ENCODE measurements at regions not wholly inside any gene's neighbourhood (a gene's known extent, or its start where the extent isn't known, plus 50 kb on each side); places are given as distances from the start of the nearest gene placed in this dataset.

GRCh38 chr1:96361961-96362360, 359.6 kb upstream of the PTBP2 start:
- DNase-seq (ENCODE audit: low read depth) = no peak

DNA sequence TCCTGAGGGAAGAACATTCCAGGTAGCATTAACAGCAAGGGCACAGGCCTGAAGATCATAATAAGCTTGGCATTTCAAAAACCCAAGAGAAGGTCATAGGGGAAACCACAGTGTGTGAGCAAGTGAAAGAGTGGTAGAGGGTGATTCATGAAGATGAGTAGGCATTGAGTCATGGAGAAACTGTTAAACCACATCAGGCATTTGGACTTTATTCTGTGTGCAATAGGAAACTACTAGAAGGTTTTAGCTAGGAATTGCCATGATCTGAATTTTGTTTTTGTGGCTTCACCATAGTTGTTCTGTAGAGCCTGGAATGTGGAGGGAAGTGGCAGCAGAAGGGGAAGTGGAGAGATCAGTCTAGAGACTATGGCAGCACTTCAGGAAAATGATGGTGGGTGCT, 359.0 kb upstream of the PTBP2 start:
- peak; percentile 99 for DNase-seq (ENCODE audit: low read depth)

GRCh38 chr1:96363826-96364225, 357.8 kb upstream of the PTBP2 start:
- DNase-seq (ENCODE audit: low read depth) = peak; percentile 20

- DNase-seq (ENCODE audit: low read depth) = peak; percentile 69
Observed at GRCh38 chr1:96364576-96364975, 357.0 kb upstream of the PTBP2 start.

DNA sequence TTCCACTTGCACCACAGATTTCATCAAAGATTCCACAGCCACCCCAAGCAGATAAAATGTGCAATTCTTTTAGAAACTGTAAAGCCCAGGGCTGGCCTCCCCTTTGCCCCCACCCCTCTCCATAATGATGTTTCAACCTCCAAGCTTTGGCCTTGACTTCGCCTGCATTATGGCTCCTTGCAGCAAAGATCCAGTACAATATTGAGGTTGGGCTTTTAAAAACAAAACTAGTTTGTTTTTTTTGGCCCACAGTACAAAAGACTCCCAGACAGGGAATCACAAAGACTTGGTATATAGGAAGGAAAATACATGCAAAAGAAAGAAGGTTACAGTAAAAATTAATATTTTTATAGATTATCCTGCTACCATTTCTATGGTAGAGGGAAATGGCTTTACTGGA, 356.5 kb upstream of the PTBP2 start:
- DNase-seq (ENCODE audit: low read depth) = peak; percentile 32

DNA sequence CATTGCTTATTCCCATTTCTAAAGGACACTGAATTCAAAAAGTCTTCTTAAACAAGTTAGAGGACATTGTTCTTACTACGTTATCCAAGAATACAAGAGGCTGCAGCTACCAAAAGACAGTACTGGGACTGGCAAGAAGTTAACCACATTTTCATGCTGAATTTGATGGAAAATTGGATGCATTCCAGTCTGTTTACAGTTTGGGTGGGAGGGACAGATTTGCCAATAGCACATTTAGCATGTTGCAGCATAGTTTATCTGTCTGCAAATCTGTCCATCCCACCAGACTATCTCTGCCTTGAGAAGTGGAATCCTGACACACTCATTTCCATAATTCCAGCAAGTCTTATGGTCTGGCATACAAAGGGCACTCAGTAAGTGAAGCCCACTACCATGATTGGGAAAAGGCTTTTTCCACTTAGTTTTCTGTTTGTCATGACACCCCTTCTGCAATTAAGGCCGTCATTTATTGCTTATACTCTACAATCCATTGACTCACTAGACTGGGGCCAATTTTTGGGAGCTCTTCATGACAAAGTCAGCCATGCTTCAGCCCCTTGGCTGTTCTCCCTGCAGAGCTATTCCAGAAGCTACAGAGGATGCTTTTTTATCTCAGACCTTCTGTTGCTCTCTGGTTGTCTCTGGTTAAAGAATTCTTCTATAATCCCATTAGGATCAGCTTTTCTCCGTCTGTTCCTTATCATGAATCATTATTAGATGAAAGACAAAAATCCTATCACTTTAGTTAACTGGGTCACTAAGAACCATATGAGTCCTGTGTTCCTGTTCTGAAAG, 355.8 kb upstream of the PTBP2 start:
- peak; percentile 66 for DNase-seq (ENCODE audit: low read depth)

DNA sequence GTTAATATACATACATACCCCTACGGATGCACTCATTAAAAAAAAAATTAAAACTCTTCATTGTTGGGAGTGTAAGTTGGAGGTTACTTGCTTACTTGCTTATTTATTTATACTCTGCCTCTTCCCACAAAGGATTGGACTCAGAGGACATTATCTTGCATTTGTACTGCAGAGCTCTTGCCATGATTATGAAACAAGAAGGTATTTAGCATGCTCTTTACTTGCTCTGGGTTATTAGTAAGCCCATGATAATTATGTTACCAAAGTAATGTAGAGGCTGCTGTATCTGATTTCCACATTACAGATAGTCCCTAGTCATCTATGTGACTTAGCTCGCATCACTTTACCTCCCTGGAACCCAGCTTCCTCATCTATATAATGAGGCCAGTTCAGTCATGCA, 355.1 kb upstream of the PTBP2 start:
- peak; percentile 40 for DNase-seq (ENCODE audit: low read depth)

DNA sequence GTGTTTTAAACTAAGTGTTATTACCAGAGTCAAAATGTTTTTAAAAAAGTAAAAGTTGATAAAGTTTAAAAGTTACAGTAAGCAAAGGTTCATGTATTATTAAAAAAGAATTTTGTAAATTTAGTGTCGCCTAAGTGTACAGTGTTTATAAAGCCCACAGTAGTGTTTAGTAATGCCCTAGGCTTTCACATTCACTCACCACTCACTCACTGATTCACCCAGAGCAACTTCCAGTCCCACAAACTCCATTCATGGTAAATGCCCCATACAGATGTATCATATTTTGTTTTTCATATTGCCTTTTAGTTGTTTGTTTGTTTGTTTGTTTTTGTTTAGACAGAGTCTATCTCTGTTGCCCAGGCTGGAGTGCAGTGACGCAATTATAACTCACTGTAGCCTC, 353.8 kb upstream of the PTBP2 start:
- peak; percentile 34 for DNase-seq (ENCODE audit: low read depth)

GRCh38 chr1:96370757-96371156, 350.8 kb upstream of the PTBP2 start:
- peak; percentile 91 for DNase-seq (ENCODE audit: low read depth)

DNA sequence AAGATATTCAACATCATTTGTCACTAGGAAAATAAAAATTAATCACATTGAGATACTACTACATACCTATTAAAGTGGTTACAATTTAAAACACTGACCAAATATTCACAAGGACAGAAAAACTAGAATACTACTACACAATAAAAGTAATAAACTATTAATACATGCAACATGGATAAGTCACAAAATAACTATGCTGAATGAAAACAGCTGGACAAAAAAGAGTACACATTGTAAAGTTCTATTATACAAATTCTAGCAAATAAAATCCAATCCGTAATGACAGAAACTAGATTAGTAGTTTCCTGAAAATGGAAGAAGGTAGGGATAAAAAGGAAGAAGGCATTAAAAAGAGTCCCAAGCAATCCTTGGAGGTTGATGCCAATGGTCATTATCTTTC, 348.7 kb upstream of the PTBP2 start:
- no peak for DNase-seq (ENCODE audit: low read depth)

GRCh38 chr1:96374076-96374762, 347.4 kb upstream of the PTBP2 start:
- peak; percentile 38 for DNase-seq (ENCODE audit: low read depth)

DNA sequence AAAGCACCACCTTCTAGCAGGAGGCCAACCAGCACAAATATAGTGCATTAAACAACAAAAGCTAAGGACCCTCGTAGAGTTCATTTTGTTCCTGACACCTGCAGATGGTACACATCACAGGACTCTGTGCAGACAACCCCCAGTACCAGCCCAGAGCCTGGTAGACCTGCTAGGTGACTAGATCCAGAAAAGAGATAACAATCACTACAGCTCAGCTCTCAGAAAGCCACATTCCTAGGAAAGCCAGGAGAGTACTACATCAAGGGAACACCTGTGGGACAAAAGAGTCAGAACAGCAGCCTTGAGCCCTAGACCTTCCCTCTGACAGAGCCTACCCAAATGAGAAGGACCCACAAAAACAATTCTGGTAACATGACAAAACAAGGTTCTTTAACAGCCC, 344.7 kb upstream of the PTBP2 start:
- DNase-seq (ENCODE audit: low read depth) = no peak

- DNase-seq (ENCODE audit: low read depth) = no peak
Observed at GRCh38 chr1:96384611-96385010, 337.0 kb upstream of the PTBP2 start.

DNA sequence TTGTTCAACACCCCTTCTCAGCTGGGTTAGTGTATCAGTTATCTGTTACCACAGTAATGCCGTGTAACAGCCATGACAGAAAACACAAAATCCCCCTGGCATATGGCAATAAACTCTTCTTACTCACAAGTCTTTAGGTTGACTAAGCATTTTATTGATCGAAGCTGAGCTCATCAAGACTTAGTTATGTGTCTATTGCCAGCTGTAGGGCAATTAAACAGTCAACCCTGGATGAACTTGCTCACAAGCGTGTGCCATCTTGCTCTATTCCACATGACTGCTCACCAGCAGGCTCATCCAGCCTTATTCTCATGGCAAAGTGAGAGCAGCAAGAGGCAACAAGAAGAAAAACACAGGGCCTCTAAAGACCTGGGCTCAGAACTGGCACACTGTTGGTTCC, 333.8 kb upstream of the PTBP2 start:
- no peak for DNase-seq (ENCODE audit: low read depth)

- DNase-seq (ENCODE audit: low read depth) = peak; percentile 84
Observed at GRCh38 chr1:96388421-96389310, 332.9 kb upstream of the PTBP2 start.

GRCh38 chr1:96400089-96400488, 321.5 kb upstream of the PTBP2 start:
- DNase-seq (ENCODE audit: low read depth) = no peak

- no peak for DNase-seq (ENCODE audit: low read depth)
Observed at GRCh38 chr1:96409087-96409486, 312.5 kb upstream of the PTBP2 start.

GRCh38 chr1:96409689-96410088, 311.9 kb upstream of the PTBP2 start:
- no peak for DNase-seq (ENCODE audit: low read depth)

DNA sequence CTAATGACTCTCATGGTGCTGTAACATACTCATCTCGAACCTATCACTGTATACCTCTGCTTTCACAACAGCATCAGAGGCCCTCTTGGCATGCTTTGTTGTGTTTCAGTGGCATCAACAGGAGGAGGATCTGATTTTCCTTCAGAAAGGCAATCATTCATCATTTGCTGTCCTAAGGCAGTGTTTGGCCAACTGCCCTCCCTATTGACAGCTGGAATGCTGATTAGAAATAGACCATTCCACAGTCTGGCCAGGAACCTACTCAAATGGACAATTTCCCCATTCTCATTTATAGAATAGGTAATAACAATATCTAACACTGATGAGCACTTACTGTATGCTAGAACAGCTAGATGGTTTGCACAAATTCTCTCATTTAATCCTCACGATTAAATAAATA, 310.6 kb upstream of the PTBP2 start:
- DNase-seq (ENCODE audit: low read depth) = no peak

DNA sequence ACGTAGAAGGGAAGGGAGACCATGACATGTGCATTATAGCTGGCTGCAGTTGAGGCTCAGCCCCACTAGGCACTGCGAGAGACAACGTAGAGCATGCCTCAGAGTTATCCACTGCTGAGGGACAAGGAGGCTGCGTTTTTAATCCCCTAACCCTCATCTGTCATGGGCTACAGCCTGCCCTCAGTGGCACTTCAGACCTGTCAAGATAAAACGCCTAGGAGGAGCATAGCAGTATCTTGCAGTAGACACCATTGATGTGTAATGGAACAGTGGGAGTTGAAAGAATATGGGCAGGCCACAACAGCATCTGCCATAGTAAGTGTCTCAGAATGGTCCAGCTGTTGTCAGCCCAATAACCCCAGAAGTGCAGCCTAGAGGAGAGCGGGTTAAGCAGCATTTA, 307.0 kb upstream of the PTBP2 start:
- DNase-seq (ENCODE audit: low read depth) = no peak

- DNase-seq (ENCODE audit: low read depth) = peak; percentile 93
Observed at GRCh38 chr1:96416111-96416595, 305.4 kb upstream of the PTBP2 start.

DNA sequence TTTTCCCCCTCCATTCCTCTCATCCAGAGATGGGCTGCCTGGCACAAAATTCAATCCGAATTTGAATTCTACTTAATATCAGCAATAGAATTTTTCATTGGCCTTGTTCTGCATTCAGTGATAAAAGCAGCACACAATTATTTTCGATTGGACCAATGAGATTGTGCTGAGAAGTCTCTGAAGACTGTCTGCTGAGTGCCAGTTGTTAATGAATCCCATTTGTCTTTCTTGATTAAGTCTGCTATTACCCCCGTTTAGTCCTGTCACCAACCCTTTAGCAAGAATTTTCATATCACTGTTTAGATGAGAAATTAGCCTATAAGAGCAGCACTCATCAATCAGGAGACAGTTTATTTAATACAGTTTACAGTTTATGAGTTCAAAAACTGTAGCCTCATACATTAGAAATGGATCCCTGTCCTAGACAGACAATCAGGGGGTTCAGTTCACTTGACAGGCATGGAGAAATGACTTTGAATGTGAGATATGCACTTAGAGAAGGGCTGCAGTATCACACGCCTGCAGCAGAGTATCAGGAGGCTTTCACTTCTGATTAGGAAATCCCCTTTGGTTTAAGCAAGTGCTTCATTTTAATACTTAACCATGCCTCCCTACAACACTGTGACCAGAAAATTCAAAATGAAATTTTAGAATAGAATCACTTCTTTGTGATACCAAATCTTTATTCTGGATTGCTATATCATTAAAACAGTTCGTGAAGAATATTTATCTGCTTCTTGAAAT, 304.7 kb upstream of the PTBP2 start:
- peak; percentile 43 for DNase-seq (ENCODE audit: low read depth)

Data from iris pigment epithelial cell (primary cell).